Upper lobe of left lung (tissue), 4 donors: ENCODE measurements at regions not wholly inside any gene's neighbourhood (a gene's known extent, or its start where the extent isn't known, plus 50 kb on each side); places are given as distances from the start of the nearest gene placed in this dataset.
"Not testable (repeated sequence)": the region's sequence is repeated elsewhere in the genome, so short reads cannot be mapped to it uniquely, and the experiment has no call there.

Source experiments
- EP300 ChIP-seq, 4 donors: sonication (generic); formaldehyde crosslinking; IDR thresholded peaks; one replicate each; pipeline ENCODE4 v1.5.1; 2017; ENCODE audit warnings: antibody characterized with exemption in 4 of 4, control low read depth in 2 of 4
- TF ChIP-seq, protein P1 (sequence below), 6 experiments: fragments of 450-650 bp in 4 of 6; fragments of 200-600 bp in 2 of 6; sonication (generic) in 2 of 6; IDR thresholded peaks; one replicate each; pipeline ENCODE4 v1.5.1; 2016 to 2019; ENCODE audit warnings: antibody characterized with exemption in 6 of 6

- TF ChIP-seq, protein P1, sequence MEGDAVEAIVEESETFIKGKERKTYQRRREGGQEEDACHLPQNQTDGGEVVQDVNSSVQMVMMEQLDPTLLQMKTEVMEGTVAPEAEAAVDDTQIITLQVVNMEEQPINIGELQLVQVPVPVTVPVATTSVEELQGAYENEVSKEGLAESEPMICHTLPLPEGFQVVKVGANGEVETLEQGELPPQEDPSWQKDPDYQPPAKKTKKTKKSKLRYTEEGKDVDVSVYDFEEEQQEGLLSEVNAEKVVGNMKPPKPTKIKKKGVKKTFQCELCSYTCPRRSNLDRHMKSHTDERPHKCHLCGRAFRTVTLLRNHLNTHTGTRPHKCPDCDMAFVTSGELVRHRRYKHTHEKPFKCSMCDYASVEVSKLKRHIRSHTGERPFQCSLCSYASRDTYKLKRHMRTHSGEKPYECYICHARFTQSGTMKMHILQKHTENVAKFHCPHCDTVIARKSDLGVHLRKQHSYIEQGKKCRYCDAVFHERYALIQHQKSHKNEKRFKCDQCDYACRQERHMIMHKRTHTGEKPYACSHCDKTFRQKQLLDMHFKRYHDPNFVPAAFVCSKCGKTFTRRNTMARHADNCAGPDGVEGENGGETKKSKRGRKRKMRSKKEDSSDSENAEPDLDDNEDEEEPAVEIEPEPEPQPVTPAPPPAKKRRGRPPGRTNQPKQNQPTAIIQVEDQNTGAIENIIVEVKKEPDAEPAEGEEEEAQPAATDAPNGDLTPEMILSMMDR (IDR thresholded peaks at IDR 0.05): not testable (repeated sequence)
- not testable (repeated sequence) for TF ChIP-seq EP300 (IDR thresholded peaks at IDR 0.05)
Observed at GRCh38 chr1:4135853-4136252, 235.8 kb upstream of the C1orf174 start.
